H1 (cell line): ENCODE measurements at regions not wholly inside any gene's neighbourhood (a gene's known extent, or its start where the extent isn't known, plus 50 kb on each side); places are given as distances from the start of the nearest gene placed in this dataset.

Source experiments
- CTCF ChIA-PET: fragments of 300-600 bp; sonication (Branson Sonifier 250); formaldehyde crosslinking; loops from one replicate; lab custom pipeline; 2021; ENCODE audit not compliant: partially characterized antibody; lab: Charles Lee
- POLR2A ChIA-PET: fragments of 300-600 bp; sonication (Branson Sonifier 250); formaldehyde crosslinking; loops from one replicate; lab custom pipeline; 2021; ENCODE audit warnings: inconsistent platforms; ENCODE audit not compliant: partially characterized antibody; lab: Charles Lee
- DNase-seq, 2 experiments: peaks; one replicate each; pipeline versions ENCODE4 v3.0.0 to v3.0.0-alpha.2; 2010 to 2022; ENCODE audit warnings: low spot score in 2 of 2, low read depth in 1 of 2, mixed read lengths in 1 of 2
- FAIRE-seq: peaks from 2 replicates; lab custom pipeline; 2011; peaks lifted over from hg19 to GRCh38; lab: Jason Lieb, UNC
- H2AFZ ChIP-seq: 2 replicates; pipeline ENCODE4 v1.8.1; 2012; ENCODE audit warnings: low read length, inconsistent platforms
- H2AK5ac ChIP-seq: 2 replicates; pipeline ENCODE4 v1.6.1; 2013; ENCODE audit warnings: low read depth, low read length
- H2BK120ac ChIP-seq: replicated peaks from 2 replicates; pipeline ENCODE3; 2013; ENCODE audit warnings: low read depth, low read length, inconsistent platforms
- H2BK12ac ChIP-seq: 2 replicates; pipeline ENCODE4 v1.6.1; 2013; ENCODE audit warnings: low read depth, low read length
- H2BK15ac ChIP-seq: 2 replicates; pipeline ENCODE4 v1.6.1; 2013; ENCODE audit warnings: low read length
- H2BK20ac ChIP-seq: 2 replicates; pipeline ENCODE4 v1.6.1; 2013; ENCODE audit warnings: low read length
- H2BK5ac ChIP-seq: 2 replicates; pipeline ENCODE4 v1.6.1; 2013; ENCODE audit warnings: low read depth, low read length
- H3K14ac ChIP-seq: 2 replicates; pipeline ENCODE4 v1.6.1; 2013; ENCODE audit warnings: inconsistent platforms; ENCODE audit not compliant: insufficient read length
- H3K18ac ChIP-seq: 2 replicates; pipeline ENCODE4 v1.6.1; 2013; ENCODE audit warnings: low read length; ENCODE audit errors: extremely low read depth
- H3K23ac ChIP-seq: 2 replicates; pipeline ENCODE4 v1.6.1; 2013; ENCODE audit warnings: inconsistent platforms; ENCODE audit not compliant: insufficient read length
- H3K23me2 ChIP-seq: 2 replicates; pipeline ENCODE4 v1.6.1; 2013; ENCODE audit warnings: low read depth, low read length
- H3K27ac ChIP-seq: 2 replicates; pipeline ENCODE4 v1.6.1; 2011; ENCODE audit warnings: low read depth, low read length, inconsistent platforms
- H3K27me3 ChIP-seq, 4 experiments: replicated peaks in 1 of 4; 1 replicate in 1 of 4; 2 replicates in 3 of 4; pipeline versions ENCODE4 v1.6.1 to v1.8.1; 2011 to 2013; ENCODE audit warnings: low read length in 3 of 4, mild to moderate bottlenecking in 3 of 4, inconsistent platforms in 2 of 4, mixed read lengths in 2 of 4, moderate library complexity in 1 of 4; ENCODE audit not compliant: control insufficient read depth in 3 of 4, insufficient read depth in 3 of 4; ENCODE audit errors: extremely low read depth in 1 of 4
- H3K36me3 ChIP-seq, 4 experiments: 2 replicates each; pipeline versions ENCODE4 v1.6.1 to v1.8.1; 2011 to 2013; ENCODE audit warnings: mild to moderate bottlenecking in 4 of 4, low read length in 3 of 4, moderate library complexity in 2 of 4, control low read depth in 1 of 4, inconsistent platforms in 1 of 4; ENCODE audit not compliant: insufficient read depth in 4 of 4, control insufficient read depth in 2 of 4
- H3K4ac ChIP-seq: replicated peaks from 2 replicates; pipeline ENCODE3; 2013; ENCODE audit warnings: low read length, low read depth, mixed read lengths, inconsistent platforms; ENCODE audit not compliant: insufficient read length
- H3K4me1 ChIP-seq, 4 experiments: replicated peaks in 1 of 4; 1 replicate in 1 of 4; 2 replicates in 3 of 4; pipeline versions ENCODE4 v1.6.1 to v1.8.1; 2011 to 2013; ENCODE audit warnings: low read length in 3 of 4, inconsistent platforms in 2 of 4, mixed read lengths in 1 of 4; ENCODE audit not compliant: insufficient read depth in 4 of 4, control insufficient read depth in 3 of 4
- H3K4me2 ChIP-seq, 2 experiments: 2 replicates each; pipeline versions ENCODE4 v1.6.1 to v1.8.1; 2011 to 2013; ENCODE audit warnings: low read depth in 2 of 2, low read length in 2 of 2, control low read depth in 1 of 2, inconsistent platforms in 1 of 2, mild to moderate bottlenecking in 1 of 2; ENCODE audit not compliant: insufficient read depth in 1 of 2
- H3K4me3 ChIP-seq, 4 experiments: fragments of 200-600, 300-600 bp in 1 of 4; sonication (generic), shearing (Covaris generic), sonication (Bioruptor Twin) in 1 of 4; 2 replicates each; pipeline versions ENCODE4 v1.5.1 to v1.8.1; 2011 to 2016; ENCODE audit warnings: low read length in 4 of 4, low read depth in 3 of 4, control low read depth in 2 of 4, inconsistent platforms in 2 of 4, mild to moderate bottlenecking in 2 of 4, mixed read lengths in 1 of 4, moderate library complexity in 1 of 4; ENCODE audit not compliant: insufficient read depth in 2 of 4; ENCODE audit errors: extremely low read depth in 1 of 4
- H3K56ac ChIP-seq: replicated peaks from 2 replicates; pipeline ENCODE3; 2013; ENCODE audit warnings: low read depth, mild to moderate bottlenecking, mixed read lengths, low read length, inconsistent platforms; ENCODE audit not compliant: insufficient read length
- H3K79me1 ChIP-seq: 2 replicates; pipeline ENCODE4 v1.6.1; 2013; ENCODE audit warnings: low read depth, low read length, control low read depth
- H3K79me2 ChIP-seq, 2 experiments: 2 replicates each; pipeline versions ENCODE4 v1.6.1 to v1.8.1; 2012 to 2013; ENCODE audit warnings: low read length in 2 of 2, mild to moderate bottlenecking in 2 of 2, inconsistent platforms in 1 of 2; ENCODE audit not compliant: insufficient read depth in 2 of 2, control insufficient read depth in 1 of 2
- H3K9ac ChIP-seq, 4 experiments: replicated peaks in 1 of 4; 1 replicate in 1 of 4; 2 replicates in 3 of 4; pipeline versions ENCODE4 v1.6.1 to v1.8.1; 2011 to 2013; ENCODE audit warnings: low read depth in 3 of 4, low read length in 3 of 4, control low read depth in 2 of 4, mild to moderate bottlenecking in 2 of 4, moderate library complexity in 2 of 4, inconsistent platforms in 1 of 4; ENCODE audit errors: extremely low read depth in 1 of 4
- H3K9me3 ChIP-seq, 2 experiments: 2 replicates each; pipeline versions ENCODE4 v1.6.1 to v1.8.1; 2012 to 2013; ENCODE audit warnings: mild to moderate bottlenecking in 2 of 2, moderate library complexity in 2 of 2, control low read depth in 1 of 2, inconsistent platforms in 1 of 2, low read depth in 1 of 2, low read length in 1 of 2, mixed read lengths in 1 of 2; ENCODE audit not compliant: insufficient read depth in 2 of 2
- H4K20me1 ChIP-seq, 2 experiments: replicated peaks in 1 of 2; 2 replicates each; pipeline versions ENCODE3 to v1.8.1; 2011 to 2013; ENCODE audit warnings: inconsistent platforms in 2 of 2, low read length in 2 of 2, mild to moderate bottlenecking in 1 of 2; ENCODE audit not compliant: insufficient read depth in 2 of 2, control insufficient read depth in 1 of 2
- H4K5ac ChIP-seq: 2 replicates; pipeline ENCODE4 v1.6.1; 2013; ENCODE audit warnings: low read length, low read depth, mixed read lengths, inconsistent platforms; ENCODE audit not compliant: insufficient read length
- H4K8ac ChIP-seq: 2 replicates; pipeline ENCODE4 v1.8.0; 2013; ENCODE audit warnings: mild to moderate bottlenecking, moderate library complexity, low read length, inconsistent platforms; ENCODE audit not compliant: insufficient read depth; ENCODE audit errors: extremely low read depth
- H4K91ac ChIP-seq: replicated peaks from 2 replicates; pipeline ENCODE3; 2013; ENCODE audit warnings: low read length, mixed read lengths, inconsistent platforms; ENCODE audit not compliant: insufficient read length
- CREB1 ChIP-seq: IDR thresholded peaks from 2 replicates; pipeline ENCODE4 v1.6.1; 2012; ENCODE audit warnings: inconsistent platforms
- KDM4A ChIP-seq: IDR thresholded peaks from one replicate; pipeline ENCODE4 v1.7.1; 2012; ENCODE audit warnings: low read depth, mild to moderate bottlenecking, moderate library complexity, low read length, inconsistent platforms; ENCODE audit not compliant: severe bottlenecking
- POLR2A ChIP-seq, 2 experiments: IDR thresholded peaks; 1 replicate in 1 of 2; 2 replicates in 1 of 2; pipeline ENCODE4 v1.6.1; 2011; ENCODE audit warnings: low read depth in 2 of 2, low read length in 2 of 2, mild to moderate bottlenecking in 2 of 2; ENCODE audit errors: control extremely low read depth in 1 of 2
- POU5F1 ChIP-seq: IDR thresholded peaks from 2 replicates; pipeline ENCODE4 v1.6.1; 2011; ENCODE audit warnings: low read depth, mild to moderate bottlenecking, low read length, moderate library complexity
- WGBS, 2 experiments: shearing (Covaris generic) in 1 of 2; methylation state at CpG; one replicate each; pipeline versions ENCODE4 v1.1.6 to v1.1.7; 2013 to 2015; ENCODE audit warnings: low lambda C conversion rate in 2 of 2, mixed read lengths in 2 of 2, inconsistent platforms in 1 of 2, low coverage in 1 of 2, missing lambda C conversion rate in 1 of 2; ENCODE audit not compliant: insufficient replicate concordance in 2 of 2, insufficient coverage in 1 of 2, insufficient read length in 1 of 2; ENCODE audit errors: extremely low coverage in 1 of 2, missing lambda C conversion rate in 1 of 2; 5-methylcytosine and 5-hydroxymethylcytosine counted together

DNA sequence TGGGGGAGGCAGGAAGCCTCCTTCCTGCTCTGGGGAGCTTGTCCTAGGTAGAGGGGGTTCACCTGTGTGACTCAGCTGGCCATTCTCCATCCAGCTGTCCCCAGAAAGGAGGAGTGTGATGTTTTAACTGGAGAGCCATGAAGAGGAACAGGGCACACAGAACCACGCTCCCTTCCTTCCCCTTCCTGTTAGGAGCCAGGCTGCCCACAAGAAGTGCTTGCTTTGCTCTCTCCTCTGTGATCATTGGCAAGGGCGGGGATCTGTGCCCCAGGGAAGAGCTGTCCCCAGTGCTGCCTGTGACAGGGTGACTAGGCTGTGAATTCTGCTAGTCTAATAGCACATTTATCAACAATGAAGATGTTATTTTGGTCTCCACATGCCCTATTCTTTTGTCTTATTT, 169.6 kb upstream of the GATB start:
- DNase-seq, result no peak

More for the DNA sequence above, 169.6 kb upstream of the GATB start:
- ChIA-PET POLR2A (no interaction called here), CTCF (interaction anchor here (0.7 kb wide), 1 partner anchor 558 kb away, joined by 3 read pairs; no protein-coding TSS in a partner anchor)
- no peak overlapping the region for H3K4me3 ChIP-seq
- no peaks in the 10 kb centered on the region for H4K20me1 ChIP-seq
- no peak overlapping the region for H2BK120ac ChIP-seq
- no peak overlapping the region for H2BK15ac ChIP-seq
- H2AFZ ChIP-seq, result peak overlapping the region; percentile 50; the same call in 1 of the 2 replicates
- H3K9ac ChIP-seq, result no peak overlapping the region
- H3K4ac ChIP-seq, result no peak overlapping the region
- H3K27ac ChIP-seq, result no peak overlapping the region
- H3K27me3 ChIP-seq, result 0 out of 7 replicates have a peak, but pooled peaks cover 0 to 2% (median 0%) of the 10 kb centered on the region in 4 experiments
- no peak overlapping the region for H3K18ac ChIP-seq
- H2BK5ac ChIP-seq, result no peak overlapping the region
- H4K5ac ChIP-seq, result no peak overlapping the region
- no peaks in the 10 kb centered on the region; a peak in 1 of 7 replicates for H3K4me1 ChIP-seq
- H3K23ac ChIP-seq, result no peak overlapping the region
- no peaks in the 10 kb centered on the region; the same call in 1 of the 2 replicates for H3K23me2 ChIP-seq
- H3K79me2 ChIP-seq, result no peaks in the 10 kb centered on the region
- no peak overlapping the region for H2BK20ac ChIP-seq
- H4K8ac ChIP-seq, result no peak overlapping the region
- H2AK5ac ChIP-seq, result no peak overlapping the region
- H4K91ac ChIP-seq, result no peak overlapping the region
- H3K9me3 ChIP-seq, result no peaks in the 10 kb centered on the region
- no peak overlapping the region for H3K4me2 ChIP-seq
- 95% methylated on average over 2 of the region's 2 CpGs; no CpG with 5 or more reads in 1 of the 2 experiments for WGBS, 2 experiments
- TF ChIP-seq POU5F1 (no peak), POLR2A (IDR thresholded peaks at IDR 0.05; ENCODE audit: control extremely low read depth in 1 of 2, low read depth in 2 of 2, low read length in 2 of 2) (no peak), CREB1 (no peak), KDM4A (no peak)
- no peak overlapping the region for H2BK12ac ChIP-seq
- no peaks in the 10 kb centered on the region for H3K36me3 ChIP-seq
- no peaks in the 10 kb centered on the region for H3K79me1 ChIP-seq
- no peak overlapping the region for H3K56ac ChIP-seq
- no peak for FAIRE-seq
- no peak overlapping the region for H3K14ac ChIP-seq
